ENCODE measurements at regions not wholly inside any gene's neighbourhood (a gene's known extent, or its start where the extent isn't known, plus 50 kb on each side); places are given as distances from the start of the nearest gene placed in this dataset.

DNA sequence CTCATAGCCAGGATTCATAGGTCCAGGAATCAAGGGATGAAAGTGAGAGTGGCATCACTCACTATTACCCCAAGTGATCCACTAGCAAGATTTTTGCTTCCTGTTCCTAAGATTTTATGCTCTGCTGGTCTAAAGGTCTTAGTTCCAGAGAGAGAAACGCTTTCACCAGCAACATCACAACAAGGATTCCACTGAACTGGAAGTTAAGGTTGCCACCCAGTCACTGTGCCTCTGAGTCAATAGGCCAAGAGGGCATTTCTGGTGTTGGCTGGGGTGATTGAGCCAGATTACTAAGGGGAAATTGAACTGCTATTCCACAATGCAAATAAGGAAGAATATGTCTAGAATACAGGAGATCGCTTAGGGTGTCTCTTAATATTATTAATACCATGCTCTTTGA lies 142.5 kb upstream of the ARID2 start:
- TF ChIP-seq CTCF (IDR thresholded peaks at IDR 0.05; ENCODE audit: insufficient read depth, low read length) (no peak), POLR2AphosphoS5 (IDR thresholded peaks at IDR 0.05; ENCODE audit: low read depth) (no peak), GABPA (IDR thresholded peaks at IDR 0.05; ENCODE audit: low read depth) (no peak)

Measured in HL-60 (cell line).